Activated CD4-positive, alpha-beta memory T cell treated with anti-CD3 and anti-CD28 coated beads, Interleukin-2, amount 10 ng/mL, durations not matched to agents 7 days and 5 days (primary cell): ENCODE measurements at regions not wholly inside any gene's neighbourhood (a gene's known extent, or its start where the extent isn't known, plus 50 kb on each side); places are given as distances from the start of the nearest gene placed in this dataset.

ENCODE experiments used
- CTCF ChIA-PET: fragments of 350-600 bp; sonication (Branson Sonifier 250); formaldehyde crosslinking; loops from one replicate; lab custom pipeline; 2021; ENCODE audit warnings: antibody characterized with exemption, inconsistent platforms; lab: Charles Lee
- POLR2A ChIA-PET: fragments of 350-600 bp; sonication (Branson Sonifier 250); formaldehyde crosslinking; loops from one replicate; lab custom pipeline; 2021; ENCODE audit warnings: antibody characterized with exemption; lab: Charles Lee
- DNase-seq: peaks from one replicate; pipeline ENCODE4 v3.0.0-alpha.2; 2020
- H3K27ac Mint-ChIP-seq: one replicate; pipeline ENCODE4 v1.8.0; 2021; ENCODE audit warnings: mild to moderate bottlenecking, mixed read lengths
- H3K27me3 Mint-ChIP-seq: one replicate; pipeline ENCODE4 v1.8.0; 2021; ENCODE audit warnings: mixed read lengths
- H3K36me3 Mint-ChIP-seq: one replicate; pipeline ENCODE4 v1.8.0; 2021; ENCODE audit warnings: low read depth, mixed read lengths
- H3K4me1 Mint-ChIP-seq: one replicate; pipeline ENCODE4 v1.8.0; 2021; ENCODE audit warnings: mixed read lengths
- H3K4me3 Mint-ChIP-seq: one replicate; pipeline ENCODE4 v1.8.0; 2021; ENCODE audit warnings: mild to moderate bottlenecking, mixed read lengths
- H3K9me3 Mint-ChIP-seq: one replicate; pipeline ENCODE4 v1.8.0; 2021; ENCODE audit warnings: mixed read lengths

GRCh38 chr2:12070581-12070980 is 324.1 kb downstream of the LPIN1 start:
- Mint-ChIP-seq H3K36me3 (no peaks in the 10 kb centered on the region), H3K9me3 (no peaks in the 10 kb centered on the region), H3K4me1 (no peaks in the 10 kb centered on the region), H3K27me3 (peaks cover 4% of the 10 kb centered on the region), H3K27ac (no peak overlapping the region), H3K4me3 (no peak overlapping the region)
- ChIA-PET POLR2A (no interaction called here), CTCF (no interaction called here)
- no peak for DNase-seq

- Mint-ChIP-seq H3K4me3 (no peak overlapping the region), H3K27ac (no peak overlapping the region), H3K4me1 (no peaks in the 10 kb centered on the region), H3K36me3 (no peaks in the 10 kb centered on the region), H3K27me3 (peaks cover 4% of the 10 kb centered on the region), H3K9me3 (no peaks in the 10 kb centered on the region)
- CTCF ChIA-PET = no interaction called here
- POLR2A ChIA-PET = no interaction called here
- DNase-seq = no peak
Measured at GRCh38 chr2:12071318-12071717, 324.9 kb downstream of the LPIN1 start.

GRCh38 chr2:12073217-12073852 is 326.9 kb downstream of the LPIN1 start:
- H3K27ac Mint-ChIP-seq = no peak overlapping the region
- H3K9me3 Mint-ChIP-seq = no peaks in the 10 kb centered on the region
- H3K4me3 Mint-ChIP-seq = no peak overlapping the region
- ChIA-PET POLR2A (no interaction called here), CTCF (no interaction called here)
- DNase-seq = no peak
- H3K27me3 Mint-ChIP-seq = peaks cover 4% of the 10 kb centered on the region
- H3K4me1 Mint-ChIP-seq = no peaks in the 10 kb centered on the region
- no peaks in the 10 kb centered on the region for H3K36me3 Mint-ChIP-seq

GRCh38 chr2:12074126-12074844 is 327.9 kb downstream of the LPIN1 start:
- H3K36me3 Mint-ChIP-seq = no peaks in the 10 kb centered on the region
- ChIA-PET CTCF (no interaction called here), POLR2A (no interaction called here)
- no peak overlapping the region for H3K4me3 Mint-ChIP-seq
- H3K9me3 Mint-ChIP-seq = no peaks in the 10 kb centered on the region
- H3K27me3 Mint-ChIP-seq = peaks cover 4% of the 10 kb centered on the region
- no peaks in the 10 kb centered on the region for H3K4me1 Mint-ChIP-seq
- H3K27ac Mint-ChIP-seq = no peak overlapping the region
- DNase-seq = no peak

GRCh38 chr2:12074845-12075217 is 328.4 kb downstream of the LPIN1 start:
- Mint-ChIP-seq H3K36me3 (no peaks in the 10 kb centered on the region), H3K27me3 (peaks cover 4% of the 10 kb centered on the region), H3K27ac (no peak overlapping the region), H3K4me1 (no peaks in the 10 kb centered on the region), H3K9me3 (no peaks in the 10 kb centered on the region), H3K4me3 (no peak overlapping the region)
- ChIA-PET CTCF (no interaction called here), POLR2A (no interaction called here)
- no peak for DNase-seq

GRCh38 chr2:12075603-12076002 is 329.2 kb downstream of the LPIN1 start:
- H3K36me3 Mint-ChIP-seq = no peaks in the 10 kb centered on the region
- no peaks in the 10 kb centered on the region for H3K4me1 Mint-ChIP-seq
- H3K9me3 Mint-ChIP-seq = no peaks in the 10 kb centered on the region
- POLR2A ChIA-PET = no interaction called here
- CTCF ChIA-PET = no interaction called here
- no peak overlapping the region for H3K4me3 Mint-ChIP-seq
- DNase-seq = no peak
- no peak overlapping the region for H3K27ac Mint-ChIP-seq
- H3K27me3 Mint-ChIP-seq = peaks cover 2% of the 10 kb centered on the region

- no peaks in the 10 kb centered on the region for H3K9me3 Mint-ChIP-seq
- no peaks in the 10 kb centered on the region for H3K36me3 Mint-ChIP-seq
- ChIA-PET POLR2A (no interaction called here), CTCF (no interaction called here)
- no peak overlapping the region for H3K27ac Mint-ChIP-seq
- H3K4me1 Mint-ChIP-seq = peaks cover under 1% of the 10 kb centered on the region
- H3K4me3 Mint-ChIP-seq = no peak overlapping the region
- no peak for DNase-seq
- H3K27me3 Mint-ChIP-seq = no peaks in the 10 kb centered on the region
Measured at GRCh38 chr2:12076810-12077209, 330.4 kb downstream of the LPIN1 start.

- CTCF ChIA-PET = no interaction called here
- H3K36me3 Mint-ChIP-seq = no peaks in the 10 kb centered on the region
Measured at GRCh38 chr2:12080360-12080759, 333.9 kb downstream of the LPIN1 start.

GRCh38 chr2:12081481-12082210 is 335.2 kb downstream of the LPIN1 start:
- Mint-ChIP-seq H3K9me3 (no peaks in the 10 kb centered on the region), H3K36me3 (no peaks in the 10 kb centered on the region), H3K27ac (no peak overlapping the region), H3K4me1 (peaks cover 2% of the 10 kb centered on the region), H3K4me3 (no peak overlapping the region), H3K27me3 (no peaks in the 10 kb centered on the region)
- no peak for DNase-seq
- ChIA-PET POLR2A (no interaction called here), CTCF (interaction anchor here (0.6 kb wide), 1 partner anchor 617 kb away, joined by 4 read pairs; no protein-coding TSS in a partner anchor)

More at GRCh38 chr2:12080360-12080759, 333.9 kb downstream of the LPIN1 start:
- no peak for DNase-seq
- Mint-ChIP-seq H3K9me3 (no peaks in the 10 kb centered on the region), H3K4me1 (peaks cover 2% of the 10 kb centered on the region), H3K4me3 (no peak overlapping the region), H3K27ac (no peak overlapping the region), H3K27me3 (no peaks in the 10 kb centered on the region)
- POLR2A ChIA-PET = no interaction called here

GRCh38 chr2:12083081-12083581 is 336.7 kb downstream of the LPIN1 start:
- Mint-ChIP-seq H3K9me3 (no peaks in the 10 kb centered on the region), H3K27ac (no peak overlapping the region), H3K27me3 (no peaks in the 10 kb centered on the region), H3K36me3 (no peaks in the 10 kb centered on the region), H3K4me1 (peaks cover 2% of the 10 kb centered on the region), H3K4me3 (no peak overlapping the region)
- no peak for DNase-seq
- ChIA-PET POLR2A (no interaction called here), CTCF (no interaction called here)

GRCh38 chr2:12083713-12084419 is 337.4 kb downstream of the LPIN1 start:
- Mint-ChIP-seq H3K4me3 (no peak overlapping the region), H3K4me1 (peaks cover 2% of the 10 kb centered on the region), H3K36me3 (no peaks in the 10 kb centered on the region), H3K9me3 (no peaks in the 10 kb centered on the region), H3K27me3 (no peaks in the 10 kb centered on the region), H3K27ac (no peak overlapping the region)
- DNase-seq = no peak
- ChIA-PET POLR2A (no interaction called here), CTCF (no interaction called here)

GRCh38 chr2:12087175-12087574 is 340.7 kb downstream of the LPIN1 start:
- ChIA-PET CTCF (no interaction called here), POLR2A (no interaction called here)
- no peaks in the 10 kb centered on the region for H3K36me3 Mint-ChIP-seq
- no peak overlapping the region for H3K27ac Mint-ChIP-seq
- H3K27me3 Mint-ChIP-seq = peaks cover 3% of the 10 kb centered on the region
- no peak for DNase-seq
- H3K4me1 Mint-ChIP-seq = no peaks in the 10 kb centered on the region
- H3K9me3 Mint-ChIP-seq = no peaks in the 10 kb centered on the region
- no peak overlapping the region for H3K4me3 Mint-ChIP-seq
